CD14-positive monocyte (primary cell): ENCODE measurements at regions not wholly inside any gene's neighbourhood (a gene's known extent, or its start where the extent isn't known, plus 50 kb on each side); places are given as distances from the start of the nearest gene placed in this dataset.

ENCODE experiments used
- DNase-seq, 3 donors: peaks; one replicate each; pipeline ENCODE4 v3.0.0-alpha.2; 2011 to 2022
- H2AFZ ChIP-seq: 2 replicates; pipeline ENCODE4 v1.6.0; 2012; ENCODE audit warnings: mild to moderate bottlenecking, low read depth, low read length, inconsistent platforms; ENCODE audit not compliant: insufficient read depth, poor library complexity, severe bottlenecking
- H3K27ac ChIP-seq, 2 donors: 1 replicate in 1 of 2; 2 replicates in 1 of 2; pipeline ENCODE4 v1.5.1; 2012 to 2013; ENCODE audit warnings: low read length in 2 of 2, control low read depth in 1 of 2, inconsistent platforms in 1 of 2, low read depth in 1 of 2, mild to moderate bottlenecking in 1 of 2
- H3K27me3 ChIP-seq, 2 donors: one replicate each; pipeline versions ENCODE4 v1.6.0 to v1.6.1; 2011 to 2013; ENCODE audit warnings: low read length in 2 of 2; ENCODE audit not compliant: control insufficient read depth in 2 of 2, insufficient read depth in 2 of 2
- H3K36me3 ChIP-seq, 2 donors: replicated peaks in 1 of 2; 1 replicate in 1 of 2; 2 replicates in 1 of 2; pipeline versions ENCODE4 v1.5.1 to v1.6.1; 2012 to 2013; ENCODE audit warnings: low read length in 2 of 2, control low read depth in 1 of 2, inconsistent platforms in 1 of 2, mild to moderate bottlenecking in 1 of 2; ENCODE audit not compliant: insufficient read depth in 2 of 2, control insufficient read depth in 1 of 2
- H3K4me1 ChIP-seq, 2 donors: 1 replicate in 1 of 2; 2 replicates in 1 of 2; pipeline versions ENCODE4 v1.5.1 to v1.6.1; 2012 to 2013; ENCODE audit warnings: low read length in 2 of 2, control low read depth in 1 of 2, inconsistent platforms in 1 of 2, mild to moderate bottlenecking in 1 of 2, moderate library complexity in 1 of 2; ENCODE audit not compliant: insufficient read depth in 2 of 2, control insufficient read depth in 1 of 2
- H3K4me2 ChIP-seq: replicated peaks from 2 replicates; pipeline ENCODE3; 2012; ENCODE audit warnings: low read length, moderate library complexity, mild to moderate bottlenecking; ENCODE audit not compliant: poor library complexity, severe bottlenecking; ENCODE audit errors: extremely low read depth
- H3K4me3 ChIP-seq, 3 experiments: fragments of 200-600 bp in 1 of 3; sonication (generic) in 1 of 3; replicated peaks in 1 of 3; 1 replicate in 2 of 3; 2 replicates in 1 of 3; pipeline ENCODE4 v1.5.1; 2011 to 2013; ENCODE audit warnings: low read length in 3 of 3, mild to moderate bottlenecking in 3 of 3, control low read depth in 2 of 3, low read depth in 2 of 3, inconsistent platforms in 1 of 3, moderate library complexity in 1 of 3
- H3K79me2 ChIP-seq: 2 replicates; pipeline ENCODE4 v1.6.0; 2012; ENCODE audit warnings: mild to moderate bottlenecking, control low read depth, inconsistent platforms, low read length, moderate library complexity; ENCODE audit not compliant: insufficient read depth
- H3K9ac ChIP-seq: 2 replicates; pipeline ENCODE4 v1.6.0; 2017; ENCODE audit warnings: low read length, mild to moderate bottlenecking; ENCODE audit not compliant: insufficient read depth, poor library complexity, severe bottlenecking
- H3K9me3 ChIP-seq, 2 donors: replicated peaks in 1 of 2; 1 replicate in 1 of 2; 2 replicates in 1 of 2; pipeline versions ENCODE4 v1.5.1 to v1.6.1; 2012 to 2013; ENCODE audit warnings: low read length in 2 of 2, control low read depth in 1 of 2; ENCODE audit not compliant: control insufficient read depth in 1 of 2, insufficient read depth in 1 of 2
- H4K20me1 ChIP-seq: 2 replicates; pipeline ENCODE4 v1.6.0; 2012; ENCODE audit warnings: mild to moderate bottlenecking, low read length, control low read depth, moderate library complexity; ENCODE audit not compliant: insufficient read depth
- H3K27ac Mint-ChIP-seq, 7 donors: one replicate each; pipeline ENCODE4 v1.8.0; 2020; ENCODE audit warnings: mild to moderate bottlenecking in 7 of 7, mixed read lengths in 7 of 7, moderate library complexity in 6 of 7, inconsistent platforms in 2 of 7
- H3K27me3 Mint-ChIP-seq, 3 donors: one replicate each; pipeline ENCODE4 v1.8.0; 2021 to 2022; ENCODE audit warnings: low read depth in 3 of 3, mild to moderate bottlenecking in 3 of 3, mixed read lengths in 3 of 3, moderate library complexity in 3 of 3, inconsistent platforms in 1 of 3
- H3K36me3 Mint-ChIP-seq, 2 donors: one replicate each; pipeline ENCODE4 v1.8.0; 2020; ENCODE audit warnings: mixed read lengths in 2 of 2, inconsistent platforms in 1 of 2, mild to moderate bottlenecking in 1 of 2
- H3K4me1 Mint-ChIP-seq: one replicate; pipeline ENCODE4 v1.8.0; 2020; ENCODE audit warnings: mild to moderate bottlenecking, mixed read lengths
- H3K4me3 Mint-ChIP-seq, 2 donors: one replicate each; pipeline ENCODE4 v1.8.0; 2020; ENCODE audit warnings: mild to moderate bottlenecking in 2 of 2, mixed read lengths in 2 of 2, moderate library complexity in 1 of 2
- H3K9me3 Mint-ChIP-seq, 7 donors: one replicate each; pipeline ENCODE4 v1.8.0; 2020 to 2022; ENCODE audit warnings: mixed read lengths in 7 of 7, mild to moderate bottlenecking in 6 of 7, moderate library complexity in 6 of 7, inconsistent platforms in 2 of 7
- CTCF ChIP-seq: fragments of 200-600 bp; IDR thresholded peaks from one replicate; pipeline ENCODE4 v1.8.0; 2022; ENCODE audit warnings: antibody characterized with exemption, mild to moderate bottlenecking
- WGBS: methylation state at CpG from one replicate; pipeline ENCODE4 v1.1.5; 2013; ENCODE audit warnings: missing lambda C conversion rate; ENCODE audit not compliant: insufficient coverage; 5-methylcytosine and 5-hydroxymethylcytosine counted together
- intact Hi-C, 2 donors: fragments of 100-400 bp; cut with micrococcal nuclease; formaldehyde crosslinking; loops; one replicate each; pipeline versions ENCODE4 v1.15.0 to v1.15.1; 2023

- H3K4me1 Mint-ChIP-seq = no peaks in the 10 kb centered on the region
- Histone ChIP-seq H3K27me3 (no peaks in the 10 kb centered on the region), H3K79me2 (no peaks in the 10 kb centered on the region), H4K20me1 (no peaks in the 10 kb centered on the region), H3K9ac (no peak overlapping the region), H3K36me3 (no peaks in the 10 kb centered on the region), H3K4me1 (no peaks in the 10 kb centered on the region), H3K27ac (no peak overlapping the region), H2AFZ (no peak overlapping the region), H3K4me3 (no peak overlapping the region), H3K9me3 (no peaks in the 10 kb centered on the region), H3K4me2 (no peak overlapping the region)
- DNase-seq = no peak
- no peaks in the 10 kb centered on the region for H3K36me3 Mint-ChIP-seq
- peaks cover 0 to 4% (median 3%) of the 10 kb centered on the region in 3 donors for H3K27me3 Mint-ChIP-seq
- H3K27ac Mint-ChIP-seq = no peak overlapping the region
- 100% methylated on average over 1 of the region's 3 CpGs for WGBS
- H3K9me3 Mint-ChIP-seq = no peaks in the 10 kb centered on the region
- no peak overlapping the region for H3K4me3 Mint-ChIP-seq
- no peak for TF ChIP-seq CTCF
- intact Hi-C loops = no loop called here
Measured at GRCh38 chr12:131489718-131490117, 221.2 kb upstream of the SFSWAP start.

- peaks cover 2 to 4% (median 2%) of the 10 kb centered on the region in 3 donors for H3K27me3 Mint-ChIP-seq
- H3K4me1 Mint-ChIP-seq = no peaks in the 10 kb centered on the region
- no peak for TF ChIP-seq CTCF
- H3K36me3 Mint-ChIP-seq = no peaks in the 10 kb centered on the region
- Histone ChIP-seq H3K4me2 (no peak overlapping the region), H3K4me1 (no peaks in the 10 kb centered on the region), H2AFZ (no peak overlapping the region), H3K4me3 (no peak overlapping the region), H3K27ac (no peak overlapping the region), H3K79me2 (no peaks in the 10 kb centered on the region), H3K9me3 (no peaks in the 10 kb centered on the region), H3K9ac (no peak overlapping the region), H3K36me3 (no peaks in the 10 kb centered on the region), H3K27me3 (no peaks in the 10 kb centered on the region), H4K20me1 (no peaks in the 10 kb centered on the region)
- no peak overlapping the region for H3K27ac Mint-ChIP-seq
- no peak overlapping the region for H3K4me3 Mint-ChIP-seq
- WGBS = 100% methylated on average over 1 of the region's 1 CpG
- DNase-seq = no peak
- intact Hi-C loops = no loop called here
- H3K9me3 Mint-ChIP-seq = no peaks in the 10 kb centered on the region
Measured at GRCh38 chr12:131491155-131491554, 219.7 kb upstream of the SFSWAP start.
